GM23248 (cell line): ENCODE measurements at regions not wholly inside any gene's neighbourhood (a gene's known extent, or its start where the extent isn't known, plus 50 kb on each side); places are given as distances from the start of the nearest gene placed in this dataset.
"Not testable (repeated sequence)": the region's sequence is repeated elsewhere in the genome, so short reads cannot be mapped to it uniquely, and the experiment has no call there.

Experiments used
- DNase-seq: peaks from one replicate; pipeline ENCODE4 v3.0.0-alpha.2; 2015
- H2AFZ ChIP-seq: fragments of 200-600 bp; sonication (generic); 2 replicates; pipeline ENCODE4 v1.6.1; 2016; ENCODE audit warnings: antibody characterized with exemption
- H3F3A ChIP-seq: fragments of 200-600 bp; sonication (generic); 2 replicates; pipeline ENCODE4 v1.6.1; 2016; ENCODE audit warnings: mild to moderate bottlenecking, antibody characterized with exemption, mixed run types; ENCODE audit not compliant: insufficient read depth
- H3K27ac ChIP-seq: fragments of 200-600 bp; sonication (generic); 2 replicates; pipeline ENCODE4 v1.5.1; 2016; ENCODE audit warnings: mild to moderate bottlenecking
- H3K27me3 ChIP-seq: fragments of 200-600 bp; sonication (generic); replicated peaks from 2 replicates; pipeline ENCODE4 v1.6.1; 2016; ENCODE audit warnings: mild to moderate bottlenecking; ENCODE audit not compliant: insufficient read depth
- H3K36me3 ChIP-seq: fragments of 200-600 bp; sonication (generic); 2 replicates; pipeline ENCODE4 v1.6.1; 2016; ENCODE audit warnings: low read depth, mild to moderate bottlenecking
- H3K4me1 ChIP-seq: fragments of 200-600 bp; sonication (generic); 2 replicates; pipeline ENCODE4 v1.6.1; 2016; ENCODE audit warnings: mild to moderate bottlenecking; ENCODE audit not compliant: insufficient read depth
- H3K4me2 ChIP-seq: fragments of 200-600 bp; sonication (generic); one replicate; pipeline ENCODE4 v1.6.1; 2016; ENCODE audit warnings: mild to moderate bottlenecking; ENCODE audit not compliant: unreplicated experiment
- H3K4me3 ChIP-seq: fragments of 200-600 bp; sonication (generic); 2 replicates; pipeline ENCODE4 v1.5.1; 2016; ENCODE audit warnings: mild to moderate bottlenecking
- H3K79me2 ChIP-seq: fragments of 200-600 bp; sonication (generic); 2 replicates; pipeline ENCODE4 v1.6.1; 2016; ENCODE audit warnings: mild to moderate bottlenecking; ENCODE audit not compliant: insufficient read depth
- H3K9ac ChIP-seq: fragments of 200-600 bp; sonication (generic); 2 replicates; pipeline ENCODE4 v1.6.1; 2016; ENCODE audit warnings: mild to moderate bottlenecking
- H3K9me2 ChIP-seq: fragments of 200-600 bp; sonication (generic); 2 replicates; pipeline ENCODE4 v1.6.1; 2016; ENCODE audit warnings: mixed run types, mild to moderate bottlenecking, moderate library complexity; ENCODE audit not compliant: insufficient read depth
- H3K9me3 ChIP-seq: fragments of 200-600 bp; sonication (generic); one replicate; pipeline ENCODE4 v1.6.1; 2017; ENCODE audit warnings: low read depth
- H4K20me1 ChIP-seq: fragments of 200-600 bp; sonication (generic); 2 replicates; pipeline ENCODE4 v1.6.0; 2016; ENCODE audit not compliant: insufficient read depth
- EZH2 ChIP-seq: fragments of 200-600 bp; sonication (generic); IDR thresholded peaks from 2 replicates; pipeline ENCODE4 v1.6.1; 2018; ENCODE audit warnings: antibody characterized with exemption, mild to moderate bottlenecking; ENCODE audit not compliant: insufficient read depth, poor library complexity, severe bottlenecking
- EZH2phosphoT487 ChIP-seq: fragments of 200-600 bp; sonication (generic); IDR thresholded peaks from 2 replicates; pipeline ENCODE4 v1.6.1; 2018; ENCODE audit warnings: antibody characterized with exemption, moderate library complexity, mild to moderate bottlenecking, low read depth; ENCODE audit not compliant: insufficient read depth
- WGBS, 2 experiments: methylation state at CpG; one replicate each; pipeline ENCODE4 v1.1.6; 2015 to 2017; ENCODE audit warnings: low lambda C conversion rate in 2 of 2, low coverage in 1 of 2; ENCODE audit errors: missing lambda C conversion rate in 2 of 2; 5-methylcytosine and 5-hydroxymethylcytosine counted together
- in situ Hi-C: fragments of 300-500 bp; cut with MboI; formaldehyde crosslinking; loops from 2 replicates; pipeline ENCODE4 v1.15.0; 2020

DNA sequence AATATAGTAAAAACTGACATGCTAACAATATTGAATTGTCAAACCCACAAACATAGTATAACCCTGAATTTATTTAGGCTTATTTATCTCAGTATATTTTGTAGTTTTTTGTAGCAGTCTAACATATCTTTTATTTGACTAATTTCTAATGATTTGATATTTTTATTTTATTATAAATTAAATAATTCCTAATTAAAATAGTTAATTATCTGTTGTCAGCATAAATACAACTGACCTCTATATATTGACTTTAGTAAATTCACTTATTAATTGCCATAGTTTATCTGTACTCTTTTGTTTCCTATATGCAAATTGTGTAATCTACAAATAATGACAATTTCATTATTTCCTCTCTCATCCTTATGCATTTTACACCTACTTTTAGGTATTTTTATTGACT is 215.1 kb upstream of the KIF2A start:
- Histone ChIP-seq H3F3A (no peaks in the 10 kb centered on the region), H4K20me1 (no peaks in the 10 kb centered on the region), H3K36me3 (no peaks in the 10 kb centered on the region), H3K27me3 (peaks cover 2% of the 10 kb centered on the region), H3K9me3 (peaks cover 4% of the 10 kb centered on the region), H3K4me2 (no peak overlapping the region), H2AFZ (no peak overlapping the region), H3K79me2 (no peaks in the 10 kb centered on the region), H3K9me2 (no peaks in the 10 kb centered on the region), H3K4me3 (no peak overlapping the region), H3K27ac (no peak overlapping the region), H3K4me1 (peaks cover 6% of the 10 kb centered on the region; the same call in 1 of the 2 replicates), H3K9ac (no peak overlapping the region)
- TF ChIP-seq EZH2phosphoT487 (no peak), EZH2 (no peak)
- in situ Hi-C loops: no loop called here
- DNase-seq: no peak

DNA sequence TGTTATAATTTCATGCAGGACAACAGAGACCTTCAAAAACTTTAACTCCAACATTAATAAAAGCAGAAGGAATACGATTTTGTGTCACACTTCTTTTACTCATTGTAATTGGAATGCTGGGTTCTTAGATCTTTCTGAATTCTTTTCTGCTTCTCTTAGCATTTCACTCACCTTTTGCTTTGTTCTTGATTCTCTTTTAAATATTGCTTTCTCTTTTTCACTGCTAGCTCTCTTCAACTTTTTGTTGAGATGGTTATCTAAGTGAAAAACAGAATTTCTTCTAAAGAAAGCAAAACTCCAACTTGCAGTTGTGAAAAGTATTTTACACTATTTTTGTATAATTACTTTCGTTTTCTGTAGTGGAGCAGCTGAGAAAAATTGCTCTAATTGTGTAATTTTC is 212.6 kb upstream of the KIF2A start:
- Histone ChIP-seq H3K36me3 (no peaks in the 10 kb centered on the region), H3K27me3 (peaks cover 2% of the 10 kb centered on the region; the same call in 1 of the 2 replicates), H4K20me1 (no peaks in the 10 kb centered on the region), H3K9me3 (peaks cover 4% of the 10 kb centered on the region), H3K79me2 (no peaks in the 10 kb centered on the region), H3K4me1 (peaks cover 6% of the 10 kb centered on the region; the same call in 1 of the 2 replicates), H3K9ac (peak overlapping the region; percentile 10; the same call in 1 of the 2 replicates), H3K4me2 (peak overlapping the region; percentile 71), H3K27ac (no peak overlapping the region), H3F3A (no peaks in the 10 kb centered on the region), H2AFZ (peak overlapping the region; percentile 65), H3K4me3 (peak overlapping the region; percentile 50), H3K9me2 (no peaks in the 10 kb centered on the region)
- WGBS, 2 experiments: 3 to 5% methylated on average over 2 of the region's 2 CpGs
- TF ChIP-seq EZH2 (no peak), EZH2phosphoT487 (no peak)
- in situ Hi-C loops: no loop called here
- no peak for DNase-seq

DNA sequence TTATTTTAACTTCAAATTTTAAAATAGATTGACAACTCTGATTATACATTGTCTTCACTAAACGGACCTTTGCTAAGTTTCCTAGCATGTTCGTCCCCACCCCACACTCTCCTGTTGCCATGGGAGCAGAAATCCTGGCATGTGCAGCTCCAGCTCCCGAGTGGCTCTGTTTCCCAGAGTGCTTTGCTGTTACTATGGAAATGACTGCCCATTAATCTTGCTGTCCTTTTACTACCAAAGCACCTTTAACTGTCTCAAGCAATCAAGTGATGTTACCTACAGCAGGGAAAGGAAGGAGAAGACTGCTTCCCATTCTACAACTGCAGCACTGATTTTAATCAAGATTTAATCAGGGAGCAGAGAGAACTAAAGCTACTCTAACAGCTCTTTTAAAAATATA is 212.0 kb upstream of the KIF2A start:
- no peaks in the 10 kb centered on the region for H3K36me3 ChIP-seq
- H3K27ac ChIP-seq: no peak overlapping the region
- H4K20me1 ChIP-seq: no peaks in the 10 kb centered on the region
- peak overlapping the region; percentile 71 for H3K4me2 ChIP-seq
- peak overlapping the region; percentile 50 for H3K4me3 ChIP-seq
- WGBS, 2 experiments: 1% methylated on average over 3 of the region's 3 CpGs
- H3K9me2 ChIP-seq: no peaks in the 10 kb centered on the region
- no peaks in the 10 kb centered on the region for H3K79me2 ChIP-seq
- peaks cover 2% of the 10 kb centered on the region; the same call in 1 of the 2 replicates for H3K27me3 ChIP-seq
- in situ Hi-C loops: no loop called here
- H3K9ac ChIP-seq: peak overlapping the region; percentile 10; the same call in 1 of the 2 replicates
- H3K9me3 ChIP-seq: peaks cover 4% of the 10 kb centered on the region
- DNase-seq: peak; percentile 26
- TF ChIP-seq EZH2: no peak
- no peak for TF ChIP-seq EZH2phosphoT487
- peak overlapping the region; percentile 65 for H2AFZ ChIP-seq
- H3K4me1 ChIP-seq: peaks cover 6% of the 10 kb centered on the region; the same call in 1 of the 2 replicates
- H3F3A ChIP-seq: no peaks in the 10 kb centered on the region

DNA sequence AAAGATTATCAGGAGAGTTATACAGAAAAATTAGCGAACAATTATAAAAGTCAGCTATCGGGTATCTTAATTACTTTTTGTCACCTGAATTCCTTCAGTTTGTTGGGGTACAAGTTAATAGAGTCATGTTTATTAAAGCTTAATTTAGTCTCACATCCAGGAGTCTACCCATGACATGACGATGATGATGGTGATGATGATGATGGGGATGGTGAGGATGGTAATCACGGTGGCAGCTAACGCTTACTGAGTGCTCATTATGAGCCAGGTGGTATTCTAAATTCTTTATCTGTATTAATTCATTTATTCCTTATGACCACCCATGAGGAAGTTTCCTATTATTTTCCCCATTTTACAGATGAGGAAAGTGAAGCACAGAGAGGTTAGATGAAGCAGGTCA is 208.6 kb upstream of the KIF2A start:
- H3K36me3 ChIP-seq: no peaks in the 10 kb centered on the region
- H3F3A ChIP-seq: no peaks in the 10 kb centered on the region
- no peaks in the 10 kb centered on the region for H3K9me2 ChIP-seq
- TF ChIP-seq EZH2: no peak
- TF ChIP-seq EZH2phosphoT487: no peak
- in situ Hi-C loops: no loop called here
- WGBS, 2 experiments: 66 to 70% methylated on average over 5 of the region's 5 CpGs
- no peak overlapping the region for H2AFZ ChIP-seq
- H3K9me3 ChIP-seq: no peaks in the 10 kb centered on the region
- H3K4me3 ChIP-seq: no peak overlapping the region
- H3K79me2 ChIP-seq: no peaks in the 10 kb centered on the region
- H3K27ac ChIP-seq: no peak overlapping the region
- no peak overlapping the region for H3K9ac ChIP-seq
- H3K27me3 ChIP-seq: no peaks in the 10 kb centered on the region
- no peak overlapping the region for H3K4me2 ChIP-seq
- peaks cover 6% of the 10 kb centered on the region; the same call in 1 of the 2 replicates for H3K4me1 ChIP-seq
- no peaks in the 10 kb centered on the region for H4K20me1 ChIP-seq
- no peak for DNase-seq

DNA sequence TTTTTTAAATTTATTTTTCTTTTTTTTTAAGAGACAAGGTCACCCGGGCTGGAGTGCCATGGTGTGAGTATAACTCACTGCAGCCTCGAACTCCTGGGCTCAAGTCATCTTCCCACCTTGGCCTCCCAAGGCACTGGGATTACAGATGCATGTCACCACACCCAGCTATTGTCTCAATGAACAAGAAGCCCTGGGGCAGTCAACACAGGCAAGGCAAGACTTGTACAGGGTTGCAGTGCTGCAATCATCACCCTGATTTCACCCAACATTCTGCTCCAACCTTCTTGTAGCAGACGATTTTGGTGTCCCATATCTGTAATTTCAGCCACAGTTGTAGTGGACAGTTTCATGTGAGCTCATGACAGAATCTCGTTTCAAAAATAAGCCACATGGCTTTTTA is 205.8 kb upstream of the KIF2A start:
- no peak overlapping the region for H3K4me2 ChIP-seq
- H3K9ac ChIP-seq: no peak overlapping the region
- H2AFZ ChIP-seq: no peak overlapping the region
- H3K4me3 ChIP-seq: no peak overlapping the region
- no peaks in the 10 kb centered on the region for H3K79me2 ChIP-seq
- H3K36me3 ChIP-seq: no peaks in the 10 kb centered on the region
- no peaks in the 10 kb centered on the region for H3K4me1 ChIP-seq
- in situ Hi-C loops: no loop called here
- no peaks in the 10 kb centered on the region for H3K9me2 ChIP-seq
- H4K20me1 ChIP-seq: no peaks in the 10 kb centered on the region
- no peak for DNase-seq
- no peaks in the 10 kb centered on the region for H3F3A ChIP-seq
- H3K27me3 ChIP-seq: no peaks in the 10 kb centered on the region
- WGBS, 2 experiments: 22 to 31% methylated on average over 4 of the region's 4 CpGs
- TF ChIP-seq EZH2phosphoT487 (no peak), EZH2 (no peak)
- H3K27ac ChIP-seq: no peak overlapping the region
- no peaks in the 10 kb centered on the region for H3K9me3 ChIP-seq

DNA sequence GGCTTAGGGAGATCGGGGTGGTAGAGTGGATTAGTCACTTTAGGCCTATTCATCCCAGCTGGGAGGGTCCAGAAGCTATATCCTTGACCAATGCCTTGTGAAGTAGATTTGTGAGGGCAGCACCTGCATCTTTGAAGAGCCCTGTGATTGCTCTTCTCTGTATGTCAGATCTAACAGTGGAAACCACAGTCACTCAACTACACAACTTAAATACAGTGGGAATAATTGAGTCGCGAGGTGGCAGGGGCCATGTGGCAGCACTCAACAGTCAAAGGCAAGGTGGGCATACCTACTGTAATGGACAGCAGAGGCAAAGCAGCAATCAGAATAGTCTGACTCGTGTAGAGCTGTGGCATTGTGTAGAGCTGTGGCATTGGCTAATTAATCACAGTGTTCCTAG is 202.1 kb upstream of the KIF2A start:
- in situ Hi-C loops, H3K36me3 ChIP-seq, H3K9ac ChIP-seq, H3K27ac ChIP-seq, H4K20me1 ChIP-seq, DNase-seq, H3K9me3 ChIP-seq, H3K4me3 ChIP-seq, H3F3A ChIP-seq, H3K79me2 ChIP-seq, H3K4me2 ChIP-seq, H3K27me3 ChIP-seq, H2AFZ ChIP-seq, H3K4me1 ChIP-seq, H3K9me2 ChIP-seq: not testable (repeated sequence)
- WGBS, 2 experiments: 44 to 57% methylated on average over 4 of the region's 4 CpGs
